VCaP (cell line): ENCODE measurements at regions not wholly inside any gene's neighbourhood (a gene's known extent, or its start where the extent isn't known, plus 50 kb on each side); places are given as distances from the start of the nearest gene placed in this dataset.

ENCODE experiments used
- H3K27ac ChIP-seq: fragments of 450-650 bp; 2 replicates; pipeline ENCODE4 v1.5.1; 2017
- TF ChIP-seq, protein P1 (sequence below): fragments of 450-650 bp; conservative IDR thresholded peaks from 2 replicates; pipeline ENCODE4 v1.5.1; 2017; ENCODE audit warnings: mild to moderate bottlenecking, moderate library complexity

DNA sequence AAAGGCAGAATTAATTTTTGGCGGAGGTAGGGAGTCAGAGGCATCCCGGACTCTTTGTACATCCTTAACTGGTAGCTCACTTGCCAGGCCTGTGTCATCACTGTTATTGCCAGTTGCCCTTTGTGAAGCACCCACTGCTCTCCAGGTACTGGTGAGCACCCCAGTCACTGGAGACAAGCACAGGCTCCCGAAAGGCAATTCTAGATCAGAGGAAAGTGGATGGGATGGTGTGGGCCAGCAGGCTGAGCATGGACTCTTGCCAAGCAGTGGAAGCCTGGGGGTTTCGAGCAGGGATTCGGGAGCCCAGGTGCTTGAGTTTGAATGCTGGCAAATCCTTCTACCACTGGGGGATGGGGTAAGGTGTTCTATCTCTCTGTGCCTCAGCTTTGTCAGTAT is 551.1 kb downstream of the MATN1 start:
- TF ChIP-seq, protein P1, sequence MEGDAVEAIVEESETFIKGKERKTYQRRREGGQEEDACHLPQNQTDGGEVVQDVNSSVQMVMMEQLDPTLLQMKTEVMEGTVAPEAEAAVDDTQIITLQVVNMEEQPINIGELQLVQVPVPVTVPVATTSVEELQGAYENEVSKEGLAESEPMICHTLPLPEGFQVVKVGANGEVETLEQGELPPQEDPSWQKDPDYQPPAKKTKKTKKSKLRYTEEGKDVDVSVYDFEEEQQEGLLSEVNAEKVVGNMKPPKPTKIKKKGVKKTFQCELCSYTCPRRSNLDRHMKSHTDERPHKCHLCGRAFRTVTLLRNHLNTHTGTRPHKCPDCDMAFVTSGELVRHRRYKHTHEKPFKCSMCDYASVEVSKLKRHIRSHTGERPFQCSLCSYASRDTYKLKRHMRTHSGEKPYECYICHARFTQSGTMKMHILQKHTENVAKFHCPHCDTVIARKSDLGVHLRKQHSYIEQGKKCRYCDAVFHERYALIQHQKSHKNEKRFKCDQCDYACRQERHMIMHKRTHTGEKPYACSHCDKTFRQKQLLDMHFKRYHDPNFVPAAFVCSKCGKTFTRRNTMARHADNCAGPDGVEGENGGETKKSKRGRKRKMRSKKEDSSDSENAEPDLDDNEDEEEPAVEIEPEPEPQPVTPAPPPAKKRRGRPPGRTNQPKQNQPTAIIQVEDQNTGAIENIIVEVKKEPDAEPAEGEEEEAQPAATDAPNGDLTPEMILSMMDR, result no peak
- no peak overlapping the region for H3K27ac ChIP-seq

DNA sequence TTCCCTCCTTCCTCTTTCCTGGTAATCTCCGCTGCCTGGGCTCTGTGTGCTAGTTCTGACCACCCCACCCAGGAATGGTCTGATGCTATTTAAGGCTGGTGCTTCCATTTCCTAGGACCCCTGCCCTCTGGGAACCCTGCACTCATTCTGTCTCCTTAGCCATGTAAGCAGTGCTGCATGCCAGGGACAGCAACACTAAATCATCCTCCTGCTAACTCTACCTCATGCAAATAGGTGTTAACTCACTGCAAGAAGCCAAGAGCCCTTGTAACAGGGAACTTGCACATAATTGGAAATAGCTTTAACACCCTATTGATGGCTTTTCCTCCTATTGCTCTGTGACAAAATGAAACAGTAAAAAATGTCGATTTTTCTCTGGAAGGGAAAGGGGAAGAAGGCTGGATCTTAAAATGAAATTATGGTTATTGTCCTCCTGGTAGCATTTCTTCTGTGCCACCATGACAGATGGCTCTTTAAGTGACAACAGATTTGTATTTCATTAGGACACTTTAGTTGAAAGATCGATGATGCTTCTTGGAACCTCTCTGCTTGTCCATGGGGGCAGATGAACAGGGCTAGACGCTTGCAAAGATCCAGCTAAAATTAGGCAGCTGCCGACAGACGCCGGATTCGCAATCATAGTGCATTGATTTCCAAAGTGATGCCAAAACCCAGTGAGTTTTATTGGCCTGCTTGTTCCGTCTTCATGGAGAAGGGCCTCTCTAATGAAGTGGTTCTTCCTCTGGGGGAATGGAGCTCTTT is 551.7 kb downstream of the MATN1 start:
- H3K27ac ChIP-seq, result no peak overlapping the region
- TF ChIP-seq, protein P1, result no peak

DNA sequence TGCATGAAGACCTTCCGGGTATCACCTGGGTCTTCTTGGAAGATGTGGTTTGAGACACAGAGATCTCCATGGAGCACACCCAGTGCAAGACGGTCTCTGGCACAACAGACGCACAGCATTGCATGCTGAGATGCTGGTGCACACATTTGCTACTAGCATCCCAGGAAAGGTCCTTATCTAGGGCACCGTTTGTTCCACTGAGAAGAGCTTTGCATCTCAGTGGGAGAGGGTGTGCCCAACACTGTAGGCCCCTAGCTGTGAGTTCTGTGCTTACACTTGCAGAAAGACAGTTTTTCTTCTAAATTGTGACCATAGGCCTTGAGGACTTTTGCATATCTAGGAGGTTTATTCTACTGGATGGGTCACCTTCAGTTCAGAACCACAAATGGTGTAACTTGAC is 554.1 kb downstream of the MATN1 start:
- TF ChIP-seq, protein P1, result no peak
- H3K27ac ChIP-seq, result no peak overlapping the region

DNA sequence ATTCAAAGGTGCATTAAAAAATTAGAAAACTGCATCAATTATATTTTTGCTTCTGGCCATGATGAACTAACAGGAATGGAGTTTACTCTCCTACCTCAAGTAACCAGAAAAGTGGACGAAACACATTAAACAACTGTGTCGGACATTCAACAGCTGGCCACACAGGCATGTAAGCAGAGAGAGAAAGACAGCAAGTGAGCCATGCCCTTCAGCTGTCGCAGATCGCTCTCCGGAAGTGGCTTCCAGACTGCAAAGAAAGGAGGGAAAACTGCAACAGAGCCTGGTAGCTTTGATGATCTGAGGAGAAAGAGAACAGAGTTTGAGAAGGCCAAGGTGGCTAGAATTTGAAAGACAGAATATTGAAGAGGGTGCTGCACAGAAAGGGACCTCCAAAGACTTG is 557.2 kb downstream of the MATN1 start:
- TF ChIP-seq, protein P1, result no peak
- no peak overlapping the region for H3K27ac ChIP-seq

DNA sequence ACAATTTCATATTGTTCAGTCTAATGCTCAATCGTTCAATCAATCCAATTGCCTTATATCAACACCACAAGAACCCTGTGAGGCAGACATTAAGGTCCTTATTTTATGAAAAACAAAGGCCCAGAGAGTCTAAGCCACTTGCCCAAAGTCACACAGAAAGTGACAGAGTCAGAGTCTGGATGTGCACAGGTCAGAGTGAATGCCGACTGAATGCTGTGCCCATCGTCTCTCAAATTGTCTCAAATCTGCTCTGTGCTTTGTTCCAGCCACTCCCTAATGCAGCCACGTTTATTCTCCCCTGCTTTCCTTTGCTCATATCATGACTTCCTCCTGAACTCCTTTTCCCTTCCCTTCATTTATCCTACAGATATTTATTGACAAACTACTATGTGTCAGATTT is 558.3 kb downstream of the MATN1 start:
- no peak overlapping the region for H3K27ac ChIP-seq
- TF ChIP-seq, protein P1, result no peak

DNA sequence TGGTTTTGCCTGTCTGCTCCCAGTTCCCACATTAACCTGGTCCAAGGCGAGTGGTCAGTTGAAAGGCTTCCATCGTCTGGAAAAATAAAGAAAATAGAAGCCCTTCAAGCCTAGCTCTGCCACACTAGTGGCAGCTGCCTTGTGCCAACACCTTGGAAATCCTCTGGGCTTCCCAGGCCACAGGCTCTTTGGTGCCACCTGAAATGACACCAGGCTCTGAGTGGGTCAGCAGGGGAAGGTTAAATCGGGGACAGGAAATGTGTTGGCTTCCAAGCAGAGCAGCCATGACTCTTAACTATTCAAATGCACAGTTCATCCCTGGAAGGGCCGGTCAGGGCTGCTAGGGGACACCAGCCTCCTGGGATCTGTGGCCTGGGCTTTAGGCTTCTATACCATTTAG is 558.7 kb downstream of the MATN1 start:
- TF ChIP-seq, protein P1, result no peak
- H3K27ac ChIP-seq, result no peak overlapping the region

DNA sequence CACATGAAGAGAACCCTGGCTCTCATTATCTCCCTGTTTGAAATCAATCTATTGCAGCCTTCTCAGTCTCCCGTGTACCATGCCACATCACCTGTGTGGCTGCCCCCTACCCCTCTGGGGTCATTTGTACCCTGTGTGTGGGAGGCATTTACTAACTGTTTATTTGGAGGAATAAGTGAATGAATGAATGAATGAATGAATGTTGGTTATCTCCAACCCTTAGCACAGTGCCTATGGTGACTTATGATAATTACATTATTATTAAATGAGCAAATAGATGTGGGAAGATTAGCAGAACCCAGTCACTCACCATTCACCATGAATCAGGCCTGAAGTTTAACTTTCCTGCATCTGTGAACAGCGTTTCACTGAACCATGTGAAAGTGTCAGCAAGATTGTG is 560.8 kb downstream of the MATN1 start:
- H3K27ac ChIP-seq, result no peak overlapping the region
- TF ChIP-seq, protein P1, result no peak
